ENCODE measurements at regions not wholly inside any gene's neighbourhood (a gene's known extent, or its start where the extent isn't known, plus 50 kb on each side); places are given as distances from the start of the nearest gene placed in this dataset.
"Not testable (repeated sequence)": the region's sequence is repeated elsewhere in the genome, so short reads cannot be mapped to it uniquely, and the experiment has no call there.

GRCh38 chr4:10388146-10388545 is 69.1 kb downstream of the ZNF518B start:
- not testable (repeated sequence) for H3K9me3 ChIP-seq (ENCODE audit: control insufficient read depth in 2 of 2, low read length in 2 of 2); H3K9ac ChIP-seq (ENCODE audit: low read depth in 1 of 2, low read length in 2 of 2); H3K27ac ChIP-seq (ENCODE audit: low read depth in 2 of 2, low read length in 2 of 2); H3K4me1 ChIP-seq (ENCODE audit: control insufficient read depth in 2 of 2, insufficient read depth in 2 of 2, low read length in 2 of 2); H3K27me3 ChIP-seq (ENCODE audit: control insufficient read depth in 2 of 2, insufficient read depth in 2 of 2, low read length in 2 of 2); H3K4me3 ChIP-seq (ENCODE audit: low read length in 2 of 2); H3K36me3 ChIP-seq (ENCODE audit: control insufficient read depth in 2 of 2, insufficient read depth in 2 of 2, low read length in 2 of 2)

GRCh38 chr4:10385994-10386394 is 71.2 kb downstream of the ZNF518B start:
- H3K27me3 ChIP-seq (ENCODE audit: control insufficient read depth in 2 of 2, insufficient read depth in 2 of 2, low read length in 2 of 2), result no peaks in the 10 kb centered on the region
- H3K4me3 ChIP-seq (ENCODE audit: low read length in 2 of 2), result no peak overlapping the region
- H3K9ac ChIP-seq (ENCODE audit: low read depth in 1 of 2, low read length in 2 of 2), result no peak overlapping the region
- H3K27ac ChIP-seq (ENCODE audit: low read depth in 2 of 2, low read length in 2 of 2), result no peak overlapping the region
- H3K4me1 ChIP-seq (ENCODE audit: control insufficient read depth in 2 of 2, insufficient read depth in 2 of 2, low read length in 2 of 2), result peaks cover 0 to 4% of the 10 kb centered on the region in 2 donors
- H3K9me3 ChIP-seq (ENCODE audit: control insufficient read depth in 2 of 2, low read length in 2 of 2), result no peaks in the 10 kb centered on the region
- no peaks in the 10 kb centered on the region for H3K36me3 ChIP-seq (ENCODE audit: control insufficient read depth in 2 of 2, insufficient read depth in 2 of 2, low read length in 2 of 2)

DNA sequence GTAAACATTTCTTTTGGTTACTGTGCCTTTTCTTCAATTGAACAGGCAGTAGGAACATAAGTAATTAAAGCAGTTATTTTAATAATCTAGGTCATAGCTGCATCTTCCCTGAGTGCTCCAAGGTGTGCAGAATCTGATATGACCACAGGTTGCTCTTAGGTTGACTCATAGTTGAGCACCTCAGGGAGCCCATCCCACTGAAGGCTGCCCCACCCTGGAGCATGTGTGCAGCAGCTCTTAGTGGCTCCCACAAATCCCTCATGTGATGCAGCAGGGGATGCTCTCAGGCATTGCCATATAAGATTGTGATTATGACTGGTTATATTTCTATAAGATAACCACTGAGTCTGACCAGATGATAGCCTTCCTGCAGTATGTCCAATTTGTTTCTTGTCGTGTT is 72.3 kb downstream of the ZNF518B start:
- Histone ChIP-seq H3K36me3 (ENCODE audit: control insufficient read depth in 2 of 2, insufficient read depth in 2 of 2, low read length in 2 of 2) (no peaks in the 10 kb centered on the region), H3K27ac (ENCODE audit: low read depth in 2 of 2, low read length in 2 of 2) (no peak overlapping the region), H3K27me3 (ENCODE audit: control insufficient read depth in 2 of 2, insufficient read depth in 2 of 2, low read length in 2 of 2) (no peaks in the 10 kb centered on the region), H3K9me3 (ENCODE audit: control insufficient read depth in 2 of 2, low read length in 2 of 2) (no peaks in the 10 kb centered on the region), H3K9ac (ENCODE audit: low read depth in 1 of 2, low read length in 2 of 2) (no peak overlapping the region), H3K4me3 (ENCODE audit: low read length in 2 of 2) (no peak overlapping the region), H3K4me1 (ENCODE audit: control insufficient read depth in 2 of 2, insufficient read depth in 2 of 2, low read length in 2 of 2) (peaks cover 0 to 4% of the 10 kb centered on the region in 2 donors)

DNA sequence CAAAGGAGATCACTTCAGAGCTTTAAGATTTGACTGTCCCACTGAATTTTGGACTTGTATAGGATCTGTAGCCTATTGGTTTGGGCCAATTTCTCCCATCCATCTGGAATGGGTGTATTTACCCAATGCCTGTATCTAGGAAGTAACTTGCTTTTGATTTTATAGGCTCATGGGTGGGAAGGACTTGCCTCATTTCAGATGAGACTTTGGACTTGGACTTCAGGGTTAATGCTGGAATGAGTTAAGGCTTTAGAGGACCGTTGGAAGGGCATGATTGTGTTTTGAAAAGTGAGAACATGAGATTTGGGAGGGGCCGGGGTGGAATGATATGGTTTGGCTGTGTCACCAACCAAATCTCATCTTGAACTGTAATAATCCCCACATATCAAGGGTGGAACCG is 73.8 kb downstream of the ZNF518B start:
- Histone ChIP-seq H3K4me3 (ENCODE audit: low read length in 2 of 2) (no peak overlapping the region), H3K4me1 (ENCODE audit: control insufficient read depth in 2 of 2, insufficient read depth in 2 of 2, low read length in 2 of 2) (peaks cover 0 to 4% of the 10 kb centered on the region in 2 donors), H3K36me3 (ENCODE audit: control insufficient read depth in 2 of 2, insufficient read depth in 2 of 2, low read length in 2 of 2) (no peaks in the 10 kb centered on the region), H3K9ac (ENCODE audit: low read depth in 1 of 2, low read length in 2 of 2) (no peak overlapping the region), H3K9me3 (ENCODE audit: control insufficient read depth in 2 of 2, low read length in 2 of 2) (no peaks in the 10 kb centered on the region), H3K27ac (ENCODE audit: low read depth in 2 of 2, low read length in 2 of 2) (peak overlapping the region in 1 of 2 donors; percentile 6), H3K27me3 (ENCODE audit: control insufficient read depth in 2 of 2, insufficient read depth in 2 of 2, low read length in 2 of 2) (no peaks in the 10 kb centered on the region)

- not testable (repeated sequence) for H3K27ac ChIP-seq (ENCODE audit: low read depth in 2 of 2, low read length in 2 of 2); H3K4me3 ChIP-seq (ENCODE audit: low read length in 2 of 2); H3K36me3 ChIP-seq (ENCODE audit: control insufficient read depth in 2 of 2, insufficient read depth in 2 of 2, low read length in 2 of 2); H3K27me3 ChIP-seq (ENCODE audit: control insufficient read depth in 2 of 2, insufficient read depth in 2 of 2, low read length in 2 of 2); H3K9me3 ChIP-seq (ENCODE audit: control insufficient read depth in 2 of 2, low read length in 2 of 2); H3K9ac ChIP-seq (ENCODE audit: low read depth in 1 of 2, low read length in 2 of 2); H3K4me1 ChIP-seq (ENCODE audit: control insufficient read depth in 2 of 2, insufficient read depth in 2 of 2, low read length in 2 of 2)
Measured at GRCh38 chr4:10382171-10382570, 75.1 kb downstream of the ZNF518B start.

- Histone ChIP-seq H3K27me3 (ENCODE audit: control insufficient read depth in 2 of 2, insufficient read depth in 2 of 2, low read length in 2 of 2) (no peaks in the 10 kb centered on the region), H3K4me3 (ENCODE audit: low read length in 2 of 2) (no peak overlapping the region), H3K9ac (ENCODE audit: low read depth in 1 of 2, low read length in 2 of 2) (no peak overlapping the region), H3K9me3 (ENCODE audit: control insufficient read depth in 2 of 2, low read length in 2 of 2) (no peaks in the 10 kb centered on the region), H3K27ac (ENCODE audit: low read depth in 2 of 2, low read length in 2 of 2) (no peak overlapping the region), H3K36me3 (ENCODE audit: control insufficient read depth in 2 of 2, insufficient read depth in 2 of 2, low read length in 2 of 2) (no peaks in the 10 kb centered on the region), H3K4me1 (ENCODE audit: control insufficient read depth in 2 of 2, insufficient read depth in 2 of 2, low read length in 2 of 2) (peaks cover 0 to 4% of the 10 kb centered on the region in 2 donors)
Measured at GRCh38 chr4:10381146-10381545, 76.1 kb downstream of the ZNF518B start.

GRCh38 chr4:10380735-10381134 is 76.5 kb downstream of the ZNF518B start:
- peaks cover 0 to 4% of the 10 kb centered on the region in 2 donors for H3K4me1 ChIP-seq (ENCODE audit: control insufficient read depth in 2 of 2, insufficient read depth in 2 of 2, low read length in 2 of 2)
- no peaks in the 10 kb centered on the region for H3K36me3 ChIP-seq (ENCODE audit: control insufficient read depth in 2 of 2, insufficient read depth in 2 of 2, low read length in 2 of 2)
- no peaks in the 10 kb centered on the region for H3K27me3 ChIP-seq (ENCODE audit: control insufficient read depth in 2 of 2, insufficient read depth in 2 of 2, low read length in 2 of 2)
- H3K9ac ChIP-seq (ENCODE audit: low read depth in 1 of 2, low read length in 2 of 2), result no peak overlapping the region
- H3K4me3 ChIP-seq (ENCODE audit: low read length in 2 of 2), result no peak overlapping the region
- no peaks in the 10 kb centered on the region for H3K9me3 ChIP-seq (ENCODE audit: control insufficient read depth in 2 of 2, low read length in 2 of 2)
- H3K27ac ChIP-seq (ENCODE audit: low read depth in 2 of 2, low read length in 2 of 2), result no peak overlapping the region

GRCh38 chr4:10371869-10372471 is 85.3 kb downstream of the ZNF518B start:
- no peaks in the 10 kb centered on the region for H3K4me1 ChIP-seq (ENCODE audit: control insufficient read depth in 2 of 2, insufficient read depth in 2 of 2, low read length in 2 of 2)
- H3K36me3 ChIP-seq (ENCODE audit: control insufficient read depth in 2 of 2, insufficient read depth in 2 of 2, low read length in 2 of 2), result no peaks in the 10 kb centered on the region
- no peak overlapping the region for H3K9ac ChIP-seq (ENCODE audit: low read depth in 1 of 2, low read length in 2 of 2)
- no peak overlapping the region for H3K27ac ChIP-seq (ENCODE audit: low read depth in 2 of 2, low read length in 2 of 2)
- H3K4me3 ChIP-seq (ENCODE audit: low read length in 2 of 2), result no peak overlapping the region
- no peaks in the 10 kb centered on the region for H3K27me3 ChIP-seq (ENCODE audit: control insufficient read depth in 2 of 2, insufficient read depth in 2 of 2, low read length in 2 of 2)
- no peaks in the 10 kb centered on the region for H3K9me3 ChIP-seq (ENCODE audit: control insufficient read depth in 2 of 2, low read length in 2 of 2)

- Histone ChIP-seq H3K4me1 (ENCODE audit: control insufficient read depth in 2 of 2, insufficient read depth in 2 of 2, low read length in 2 of 2) (no peaks in the 10 kb centered on the region), H3K27me3 (ENCODE audit: control insufficient read depth in 2 of 2, insufficient read depth in 2 of 2, low read length in 2 of 2) (no peaks in the 10 kb centered on the region), H3K9ac (ENCODE audit: low read depth in 1 of 2, low read length in 2 of 2) (no peak overlapping the region), H3K4me3 (ENCODE audit: low read length in 2 of 2) (no peak overlapping the region), H3K27ac (ENCODE audit: low read depth in 2 of 2, low read length in 2 of 2) (no peak overlapping the region), H3K36me3 (ENCODE audit: control insufficient read depth in 2 of 2, insufficient read depth in 2 of 2, low read length in 2 of 2) (no peaks in the 10 kb centered on the region), H3K9me3 (ENCODE audit: control insufficient read depth in 2 of 2, low read length in 2 of 2) (no peaks in the 10 kb centered on the region)
Measured at GRCh38 chr4:10371121-10371520, 86.1 kb downstream of the ZNF518B start.

- Histone ChIP-seq H3K27ac (ENCODE audit: low read depth in 2 of 2, low read length in 2 of 2) (no peak overlapping the region), H3K9ac (ENCODE audit: low read depth in 1 of 2, low read length in 2 of 2) (no peak overlapping the region), H3K36me3 (ENCODE audit: control insufficient read depth in 2 of 2, insufficient read depth in 2 of 2, low read length in 2 of 2) (no peaks in the 10 kb centered on the region), H3K4me3 (ENCODE audit: low read length in 2 of 2) (no peak overlapping the region), H3K9me3 (ENCODE audit: control insufficient read depth in 2 of 2, low read length in 2 of 2) (no peaks in the 10 kb centered on the region), H3K27me3 (ENCODE audit: control insufficient read depth in 2 of 2, insufficient read depth in 2 of 2, low read length in 2 of 2) (no peaks in the 10 kb centered on the region), H3K4me1 (ENCODE audit: control insufficient read depth in 2 of 2, insufficient read depth in 2 of 2, low read length in 2 of 2) (no peaks in the 10 kb centered on the region)
Measured at GRCh38 chr4:10369517-10369916, 87.7 kb downstream of the ZNF518B start.

DNA sequence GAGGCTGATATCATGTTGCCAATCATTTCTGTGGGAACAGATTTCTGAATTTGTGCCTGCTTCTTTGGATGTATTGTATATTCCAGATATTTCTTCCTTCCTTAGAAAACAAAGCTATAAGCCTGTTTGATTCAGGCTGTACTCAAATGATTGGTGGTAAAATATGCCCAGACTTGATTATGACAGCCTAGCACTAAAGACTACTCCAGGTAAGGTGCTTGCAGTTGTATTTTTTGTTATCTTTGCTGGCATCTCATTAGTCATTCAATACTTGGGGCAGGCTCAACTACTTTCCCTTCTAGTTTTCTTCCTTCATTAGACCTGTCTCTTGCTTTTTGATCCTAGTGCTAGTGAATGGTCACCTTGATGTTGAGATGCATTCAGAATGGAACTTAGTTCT is 90.6 kb downstream of the ZNF518B start:
- H3K4me1 ChIP-seq (ENCODE audit: control insufficient read depth in 2 of 2, insufficient read depth in 2 of 2, low read length in 2 of 2), result no peaks in the 10 kb centered on the region
- no peak overlapping the region for H3K4me3 ChIP-seq (ENCODE audit: low read length in 2 of 2)
- no peaks in the 10 kb centered on the region for H3K36me3 ChIP-seq (ENCODE audit: control insufficient read depth in 2 of 2, insufficient read depth in 2 of 2, low read length in 2 of 2)
- H3K27me3 ChIP-seq (ENCODE audit: control insufficient read depth in 2 of 2, insufficient read depth in 2 of 2, low read length in 2 of 2), result no peaks in the 10 kb centered on the region
- no peak overlapping the region for H3K9ac ChIP-seq (ENCODE audit: low read depth in 1 of 2, low read length in 2 of 2)
- no peak overlapping the region for H3K27ac ChIP-seq (ENCODE audit: low read depth in 2 of 2, low read length in 2 of 2)
- no peaks in the 10 kb centered on the region for H3K9me3 ChIP-seq (ENCODE audit: control insufficient read depth in 2 of 2, low read length in 2 of 2)
